22Rv1 (cell line): ENCODE measurements at regions not wholly inside any gene's neighbourhood (a gene's known extent, or its start where the extent isn't known, plus 50 kb on each side); places are given as distances from the start of the nearest gene placed in this dataset.

Experiments used
- H3K27ac ChIP-seq: fragments of 450-650 bp; 2 replicates; pipeline ENCODE4 v1.5.1; 2017
- CTCF ChIP-seq: fragments of 450-650 bp; IDR thresholded peaks from 2 replicates; pipeline ENCODE4 v1.5.1; 2017; ENCODE audit warnings: mild to moderate bottlenecking
- ZFX ChIP-seq: fragments of 450-650 bp; IDR thresholded peaks from 2 replicates; pipeline ENCODE4 v1.6.1; 2017; ENCODE audit warnings: antibody characterized with exemption, borderline replicate concordance

GRCh38 chr4:187064033-187064432 is 340.4 kb upstream of the FAT1 start:
- no peak overlapping the region for H3K27ac ChIP-seq
- TF ChIP-seq ZFX: no peak
- no peak for TF ChIP-seq CTCF

- TF ChIP-seq ZFX: no peak
- TF ChIP-seq CTCF: no peak
Measured at GRCh38 chr4:187065396-187065795, 341.7 kb upstream of the FAT1 start.

GRCh38 chr4:187065806-187066205 is 342.1 kb upstream of the FAT1 start:
- TF ChIP-seq ZFX (no peak), CTCF (no peak)
- no peak overlapping the region for H3K27ac ChIP-seq

More at GRCh38 chr4:187065396-187065795, 341.7 kb upstream of the FAT1 start:
- H3K27ac ChIP-seq: no peak overlapping the region

- H3K27ac ChIP-seq: no peak overlapping the region
- TF ChIP-seq CTCF (no peak), ZFX (no peak)
Measured at GRCh38 chr4:187069398-187069797, 345.7 kb upstream of the FAT1 start.

- no peak overlapping the region for H3K27ac ChIP-seq
- TF ChIP-seq ZFX (no peak), CTCF (no peak)
Measured at GRCh38 chr4:187070158-187070557, 346.5 kb upstream of the FAT1 start.

GRCh38 chr4:187070740-187071139 is 347.1 kb upstream of the FAT1 start:
- TF ChIP-seq CTCF (no peak), ZFX (no peak)
- no peak overlapping the region for H3K27ac ChIP-seq

- TF ChIP-seq CTCF (no peak), ZFX (no peak)
Measured at GRCh38 chr4:187071946-187072600, 348.4 kb upstream of the FAT1 start.

More at GRCh38 chr4:187071946-187072600, 348.4 kb upstream of the FAT1 start:
- no peak overlapping the region for H3K27ac ChIP-seq
